GM19452 (cell line): ENCODE measurements at regions not wholly inside any gene's neighbourhood (a gene's known extent, or its start where the extent isn't known, plus 50 kb on each side); places are given as distances from the start of the nearest gene placed in this dataset.
"Not testable (repeated sequence)": the region's sequence is repeated elsewhere in the genome, so short reads cannot be mapped to it uniquely, and the experiment has no call there.

Experiments
- ATAC-seq: cut with Tn5 transposase; IDR thresholded peaks from one replicate; pipeline ENCODE4 v1.9.1; 2021; ENCODE audit not compliant: unreplicated experiment

DNA sequence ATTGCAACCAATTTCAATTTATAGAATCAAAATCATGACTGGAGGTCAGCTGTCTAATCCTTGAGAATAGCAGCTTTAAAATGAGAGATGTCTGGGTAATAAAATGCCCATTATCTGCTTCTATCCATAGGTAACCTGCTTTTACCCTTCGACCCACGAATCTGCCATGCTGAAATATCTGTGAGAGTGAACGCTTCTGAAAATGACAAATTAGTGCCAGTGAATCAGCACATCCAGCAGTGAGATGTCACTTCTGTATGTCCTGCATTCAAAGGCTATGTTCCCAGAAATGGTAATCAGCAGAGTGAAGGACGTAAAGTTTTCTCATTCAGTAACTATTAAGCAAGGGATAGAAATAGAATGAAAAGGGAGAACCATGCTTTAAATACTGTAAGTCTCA, 532.4 kb upstream of the ITGA1 start:
- ATAC-seq, result no peak

DNA sequence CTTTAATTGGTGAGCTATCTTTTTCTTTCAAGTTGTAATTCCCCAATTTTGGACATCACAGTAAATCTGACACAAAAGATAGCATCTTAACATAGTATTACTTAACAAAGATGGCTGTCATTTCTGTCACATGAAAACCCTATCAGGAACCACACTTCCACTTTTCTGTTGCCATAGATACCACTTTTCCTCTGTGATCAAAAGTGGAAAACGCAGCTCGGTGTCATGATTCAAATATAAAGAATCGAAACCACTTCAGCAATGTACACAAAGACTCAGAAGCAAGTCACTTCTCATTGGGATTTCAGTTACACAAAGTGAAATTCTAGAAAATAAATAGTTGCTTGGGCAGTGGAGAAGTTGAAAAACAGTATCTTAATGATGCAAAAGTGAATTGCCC, 524.9 kb upstream of the ITGA1 start:
- no peak for ATAC-seq

DNA sequence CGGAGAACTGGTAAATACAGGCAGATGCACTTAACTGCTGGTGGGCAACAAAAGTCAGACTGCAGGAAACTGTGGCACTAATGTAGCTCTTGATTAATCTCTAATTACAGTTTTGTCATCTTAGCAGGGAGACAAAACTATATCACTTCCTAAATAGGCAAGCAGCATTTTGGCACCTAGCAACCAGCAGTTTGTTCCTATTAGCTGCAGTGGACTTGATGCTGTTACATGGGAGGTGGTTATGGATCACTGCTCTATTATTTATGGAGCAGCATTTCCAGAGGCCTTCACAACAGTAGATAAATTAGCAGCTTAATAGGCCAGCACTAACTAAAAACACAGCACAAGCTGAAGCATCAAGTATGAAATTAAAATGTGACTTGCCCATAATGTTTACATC, 518.3 kb upstream of the ITGA1 start:
- ATAC-seq, result no peak

DNA sequence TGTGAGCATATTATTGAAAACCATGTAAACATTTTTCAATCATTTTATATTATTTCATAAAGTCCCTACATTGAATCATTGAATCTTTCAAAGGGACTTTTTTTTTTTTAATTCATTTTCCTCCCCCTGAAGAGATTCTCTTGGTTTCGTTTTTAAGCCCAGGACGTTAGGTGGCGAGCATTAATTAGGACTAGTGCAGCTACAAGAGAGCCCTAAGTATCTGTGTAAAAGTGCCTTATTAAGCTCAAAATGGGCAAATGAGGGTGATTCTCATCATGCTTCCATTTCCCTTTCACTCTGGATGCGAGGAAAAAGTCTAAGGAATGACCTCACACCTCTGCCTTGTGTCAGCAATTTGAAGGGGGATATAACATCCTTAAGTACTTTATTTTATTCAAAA, 517.9 kb upstream of the ITGA1 start:
- ATAC-seq, result no peak

DNA sequence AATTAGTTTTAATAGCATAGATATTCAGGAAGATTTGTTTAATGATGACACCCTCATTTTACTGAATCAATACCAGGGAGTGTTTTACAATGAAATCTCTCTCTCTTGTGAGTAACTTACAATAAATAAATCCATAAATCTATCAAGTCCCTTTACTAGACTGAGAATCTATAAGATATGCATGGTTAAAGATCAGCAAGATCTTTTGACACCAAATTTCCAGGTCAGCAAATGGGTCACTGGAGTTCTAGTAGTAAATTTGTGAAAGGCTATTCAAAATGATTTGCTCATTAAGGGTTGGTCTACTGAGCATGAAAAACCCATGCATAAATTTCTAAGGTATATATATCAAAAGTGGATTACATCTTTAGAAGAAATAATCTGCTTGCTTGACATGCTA, 512.1 kb upstream of the ITGA1 start:
- no peak for ATAC-seq

DNA sequence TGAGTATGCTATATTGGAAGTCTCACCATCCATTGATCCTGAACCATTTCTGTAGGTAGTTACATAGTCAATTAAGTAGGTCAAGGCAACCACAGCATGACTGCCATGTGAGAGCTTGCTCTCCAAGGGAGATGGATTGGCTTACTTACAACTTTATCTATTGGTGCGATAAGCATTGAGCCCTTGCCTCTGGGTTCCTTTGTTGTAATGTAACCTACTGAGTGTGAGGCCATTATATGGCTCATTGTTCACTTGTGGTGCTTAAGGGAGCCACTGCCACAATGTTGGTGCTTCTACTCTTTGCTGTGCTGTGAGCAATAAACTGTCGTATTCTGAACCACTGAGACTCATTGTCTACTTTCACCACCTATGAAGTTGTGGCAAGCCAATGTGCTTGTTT, 510.6 kb upstream of the ITGA1 start:
- ATAC-seq, result no peak

DNA sequence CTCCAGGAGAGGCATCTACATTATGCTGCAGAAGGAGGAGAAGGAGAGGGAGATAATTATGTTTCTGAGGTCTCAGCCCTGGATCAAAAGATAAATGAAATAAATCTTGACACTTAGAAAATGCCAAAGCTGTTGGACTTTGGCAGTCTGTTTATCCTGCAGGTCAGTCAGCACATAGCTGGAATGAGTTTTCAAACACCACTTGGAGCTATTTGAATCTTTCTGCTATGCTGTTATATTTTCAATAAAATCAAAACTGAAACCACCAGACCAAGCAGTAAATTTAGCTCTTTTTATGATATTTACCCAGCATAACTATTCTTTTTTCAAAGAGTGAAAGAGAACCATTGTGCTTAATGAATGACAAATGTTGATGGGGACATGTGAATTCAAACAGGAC, 505.1 kb upstream of the ITGA1 start:
- no peak for ATAC-seq

DNA sequence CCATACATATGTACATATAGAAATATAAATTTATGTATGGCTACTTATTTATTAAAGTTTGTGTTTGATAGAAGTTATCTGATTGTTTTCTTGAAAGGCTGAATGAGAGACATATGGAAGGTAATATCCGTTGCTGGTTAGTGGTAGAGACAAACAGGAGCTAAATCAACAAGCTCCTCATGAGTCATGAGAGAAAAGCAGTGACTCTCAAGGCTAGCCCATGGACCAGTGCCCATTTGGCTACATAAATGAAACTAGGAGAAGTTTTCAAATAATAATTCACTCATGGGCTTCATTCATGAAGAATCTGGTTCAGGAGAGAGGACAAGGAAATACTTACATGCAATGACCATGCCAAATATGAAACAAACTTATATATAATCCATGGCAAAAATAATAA, 504.5 kb upstream of the ITGA1 start:
- no peak for ATAC-seq

DNA sequence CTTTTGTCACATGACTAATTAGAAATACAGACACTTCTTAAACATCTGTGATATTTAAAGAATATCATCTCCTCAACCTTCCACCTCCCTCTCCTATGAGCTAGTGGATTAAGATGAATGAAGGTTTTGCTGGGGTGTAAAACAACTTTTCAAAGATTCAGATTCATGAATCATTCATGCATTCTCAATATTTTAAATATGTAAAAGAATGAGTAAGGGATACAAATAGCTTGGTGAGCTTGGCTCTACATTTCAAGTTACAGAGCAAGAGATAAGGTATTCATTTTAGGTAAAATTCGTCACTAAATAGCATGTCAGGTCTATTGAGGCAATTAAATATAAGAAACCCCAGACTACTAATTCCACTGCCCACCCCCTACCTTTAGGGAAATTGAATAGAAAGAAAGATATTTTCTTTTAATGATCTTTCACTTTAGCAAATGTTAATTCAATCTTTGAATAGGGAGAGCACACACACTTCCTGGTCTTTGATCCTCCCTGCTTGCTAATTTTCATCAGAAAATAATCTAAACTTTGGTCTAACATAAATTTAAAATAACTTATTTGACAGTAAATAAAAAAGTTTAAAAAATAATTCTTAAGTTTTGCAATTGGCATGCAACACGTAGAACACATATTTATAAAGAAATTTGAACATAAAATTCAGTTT, 486.9 kb upstream of the ITGA1 start:
- ATAC-seq, result no peak

DNA sequence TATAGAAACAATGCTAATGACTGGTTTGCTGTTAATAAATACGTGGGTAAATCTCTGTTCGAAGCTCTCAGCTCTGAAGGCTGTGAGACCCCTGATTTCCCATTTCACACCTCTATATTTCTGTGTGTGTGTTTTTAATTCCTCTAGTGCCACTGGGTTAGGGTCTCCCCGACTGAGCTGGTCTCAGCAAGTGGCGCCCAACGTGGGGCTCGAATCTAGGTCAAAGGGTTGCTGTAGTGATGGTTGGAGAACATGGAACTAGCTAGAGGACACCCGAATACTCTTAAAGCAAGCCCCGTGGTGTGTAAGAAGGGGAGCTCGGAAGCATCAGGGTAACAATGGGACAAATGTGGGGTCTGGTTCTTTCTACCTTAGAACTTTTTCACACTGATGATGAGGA, 482.9 kb upstream of the ITGA1 start:
- ATAC-seq, result not testable (repeated sequence)

DNA sequence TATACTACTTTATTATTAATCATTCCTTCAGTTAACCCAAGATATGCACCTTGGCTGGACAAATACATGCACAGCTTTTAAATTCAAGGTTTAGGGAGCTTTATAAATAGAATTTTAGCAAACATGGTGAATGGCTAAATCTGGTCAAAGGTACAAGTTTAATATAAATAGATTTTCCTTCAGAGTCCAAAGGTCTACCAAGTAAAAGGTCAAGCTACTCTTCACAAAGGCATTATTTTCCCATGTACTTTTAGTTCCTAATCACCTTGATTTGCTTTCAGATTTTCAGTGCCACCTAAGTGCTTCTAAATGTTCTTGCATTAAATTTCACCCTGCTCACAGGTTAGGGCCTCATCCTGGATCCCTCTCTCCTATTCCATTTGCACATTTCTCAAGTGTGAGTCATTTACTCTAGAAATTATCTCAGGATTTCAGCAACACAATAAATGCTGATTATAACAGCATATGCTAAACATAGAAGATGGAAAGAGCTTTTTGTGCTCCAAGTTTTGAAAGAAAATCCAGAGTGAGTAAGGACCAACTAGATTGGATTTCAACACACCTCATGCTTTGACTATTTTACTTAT, 459.4 kb upstream of the ITGA1 start:
- no peak for ATAC-seq

DNA sequence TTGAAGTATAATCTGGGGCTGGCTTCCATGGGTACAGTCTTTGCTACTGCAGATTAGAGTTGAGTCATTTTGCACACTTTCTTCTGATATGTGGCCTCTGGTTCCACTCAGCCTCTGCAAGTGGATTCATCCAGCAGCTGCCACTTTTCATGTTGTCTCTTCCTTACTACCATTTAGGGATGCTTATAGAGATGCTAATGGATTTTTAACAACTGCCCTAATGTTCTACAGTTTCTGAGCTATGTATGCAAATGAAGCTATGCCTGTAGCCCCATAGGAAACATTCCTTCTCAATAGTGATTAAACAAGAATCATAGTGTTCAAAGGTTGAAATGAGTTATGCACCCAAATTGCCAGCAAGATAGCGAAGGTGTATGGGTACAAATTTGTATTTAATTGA, 456.0 kb upstream of the ITGA1 start:
- ATAC-seq, result no peak

DNA sequence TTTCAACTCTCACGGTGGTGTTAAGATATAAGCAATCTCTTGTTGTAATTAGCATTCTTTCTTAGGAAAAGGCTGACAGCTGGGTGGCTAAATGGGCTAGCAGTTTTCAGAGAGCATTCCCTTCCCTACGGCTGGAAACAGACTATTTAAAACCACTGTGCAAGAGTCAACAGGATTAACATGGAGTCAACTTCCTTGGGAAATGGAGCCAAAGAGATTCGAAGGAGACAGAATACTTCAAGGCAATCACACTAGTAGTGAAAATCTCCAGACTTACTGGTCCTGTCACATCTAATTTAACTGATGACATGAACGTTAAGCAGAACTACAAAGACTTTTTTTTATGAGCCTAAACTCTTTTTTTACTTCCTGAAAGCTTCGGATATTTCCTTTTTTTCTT, 453.3 kb upstream of the ITGA1 start:
- no peak for ATAC-seq

DNA sequence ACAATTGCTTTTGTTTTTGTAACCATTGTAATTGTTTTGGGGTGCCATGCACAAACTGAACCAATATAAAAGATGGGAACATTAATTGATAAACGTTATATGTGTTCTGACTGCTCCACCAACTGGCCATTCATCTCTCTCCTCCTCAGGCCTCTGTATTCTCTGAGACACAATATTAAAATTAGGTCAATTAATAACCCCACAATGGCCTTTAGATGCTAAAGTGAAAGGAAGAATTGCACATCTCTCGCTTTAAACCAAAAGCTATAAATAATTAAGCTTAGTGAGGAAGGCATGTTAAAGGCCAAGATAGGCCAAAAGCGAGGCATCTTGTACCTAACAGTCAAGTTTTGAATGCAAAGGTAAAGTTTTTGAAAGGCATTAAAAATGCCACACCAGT, 448.4 kb upstream of the ITGA1 start:
- ATAC-seq, result peak; percentile 63

DNA sequence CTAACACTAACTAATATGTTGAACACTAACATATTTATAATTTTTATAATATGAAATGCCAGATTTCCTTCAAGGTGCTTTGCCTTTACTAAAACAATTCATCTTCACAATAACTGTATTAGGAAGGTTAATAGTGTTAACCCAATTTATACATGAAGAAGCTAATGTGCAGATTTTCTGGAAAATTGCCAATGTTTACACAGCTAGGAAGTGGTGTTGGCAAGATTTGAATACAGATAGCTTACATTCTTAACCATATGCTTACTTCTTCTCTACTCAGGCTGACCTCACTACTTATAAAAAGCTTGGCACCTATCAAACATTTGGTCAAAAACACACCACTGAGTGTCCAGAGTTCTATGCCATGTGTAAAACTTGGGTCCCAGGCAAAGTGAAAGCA, 445.4 kb upstream of the ITGA1 start:
- ATAC-seq, result no peak

DNA sequence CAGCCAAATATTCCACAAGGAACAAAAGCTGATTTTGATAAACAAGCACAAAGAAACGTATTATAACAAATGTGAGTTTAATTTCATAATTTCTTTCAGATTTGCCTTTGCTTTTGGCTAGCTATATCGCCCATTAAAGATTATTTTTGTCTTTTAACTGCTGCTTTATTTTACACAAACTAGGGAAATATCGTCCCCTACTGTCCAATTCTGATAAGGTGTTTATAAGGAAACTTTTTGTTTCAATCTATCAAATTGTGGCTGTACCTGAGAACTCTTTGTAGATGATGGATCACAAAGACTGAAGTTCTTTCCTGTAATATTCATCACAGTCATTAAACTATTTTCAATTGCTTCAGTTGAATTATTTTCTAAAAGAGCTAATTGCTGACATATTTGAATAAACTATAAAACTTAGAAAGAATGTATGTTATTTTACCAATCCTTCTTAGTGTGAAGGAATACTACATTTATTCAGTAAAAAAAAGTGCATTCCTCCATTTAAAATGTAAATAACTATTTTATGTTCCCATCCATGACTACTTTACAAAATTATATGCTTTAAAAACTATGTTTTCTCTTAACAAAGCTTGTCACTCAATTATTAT, 431.3 kb upstream of the ITGA1 start:
- ATAC-seq, result no peak

DNA sequence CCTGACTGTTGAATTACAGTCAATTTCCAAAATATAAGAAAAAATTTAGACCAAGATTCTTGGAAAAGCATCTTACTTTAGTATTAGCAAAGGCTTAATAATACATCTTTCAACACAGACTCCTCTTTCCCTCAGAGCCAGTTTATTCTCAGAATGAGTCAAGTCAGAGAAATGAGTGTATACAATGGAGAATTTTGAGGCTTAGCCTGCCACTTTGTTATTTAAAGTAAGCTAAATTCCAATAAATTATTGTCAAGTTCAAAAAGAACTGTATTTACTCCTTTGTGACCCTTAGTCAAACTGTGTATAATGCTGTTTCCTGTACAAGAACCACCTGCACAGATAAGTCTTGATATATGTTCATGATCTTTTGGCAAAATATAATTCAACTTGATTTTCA, 428.5 kb upstream of the ITGA1 start:
- ATAC-seq, result no peak

DNA sequence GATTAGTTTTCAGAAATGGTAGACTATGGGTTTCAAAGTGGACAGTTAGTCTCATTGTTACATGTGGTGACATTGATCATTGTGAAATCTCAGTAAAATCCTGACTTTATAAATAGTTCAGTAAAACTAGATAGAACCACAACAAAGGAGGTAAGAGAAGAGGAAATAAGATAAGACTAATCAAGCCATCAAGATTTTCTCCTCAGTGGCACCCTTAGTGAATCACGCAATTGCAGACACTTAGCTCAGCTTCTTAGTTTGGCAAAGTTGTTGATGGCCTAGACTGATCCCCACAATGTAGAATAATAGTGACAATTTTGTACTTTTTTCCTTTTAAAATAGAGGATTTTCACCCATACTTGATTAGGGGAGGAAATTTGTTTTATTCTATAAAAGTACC, 426.7 kb upstream of the ITGA1 start:
- no peak for ATAC-seq

DNA sequence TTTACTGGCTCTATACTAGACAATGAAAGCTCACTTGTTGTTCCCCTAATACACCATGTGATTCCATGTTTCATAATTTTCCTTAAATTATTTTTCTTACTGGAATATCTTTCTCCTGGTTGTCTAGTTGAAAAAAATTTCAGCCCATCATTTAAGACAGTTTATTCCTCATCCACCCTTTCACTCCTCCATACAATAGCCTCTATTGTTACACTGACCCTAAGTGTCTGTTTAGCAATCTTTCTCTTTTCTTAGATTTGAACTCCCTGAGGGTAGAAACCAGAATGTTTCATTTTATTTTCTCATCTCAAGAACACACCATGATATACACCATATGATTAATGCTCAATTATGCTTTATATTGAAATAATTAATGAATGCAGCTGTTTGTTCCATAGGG, 413.4 kb upstream of the ITGA1 start:
- ATAC-seq, result no peak

DNA sequence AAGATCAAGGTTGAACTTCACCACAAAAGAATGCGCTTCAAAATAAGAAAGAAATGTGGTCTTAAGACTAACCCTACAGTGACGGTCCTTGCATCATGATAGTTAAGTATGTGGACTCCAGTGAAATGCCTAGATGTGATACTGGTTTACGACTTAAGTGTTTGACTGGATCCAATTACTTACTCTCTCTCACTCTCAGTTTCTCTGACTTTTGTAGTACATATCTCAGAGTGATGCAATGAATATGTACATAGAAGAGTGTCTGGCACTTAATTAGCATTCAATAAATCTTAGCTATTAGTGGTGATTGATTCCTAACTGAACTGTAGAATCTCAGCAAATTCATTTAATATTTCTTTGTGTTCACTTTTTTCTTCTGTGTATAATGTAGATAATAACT, 411.7 kb upstream of the ITGA1 start:
- no peak for ATAC-seq

DNA sequence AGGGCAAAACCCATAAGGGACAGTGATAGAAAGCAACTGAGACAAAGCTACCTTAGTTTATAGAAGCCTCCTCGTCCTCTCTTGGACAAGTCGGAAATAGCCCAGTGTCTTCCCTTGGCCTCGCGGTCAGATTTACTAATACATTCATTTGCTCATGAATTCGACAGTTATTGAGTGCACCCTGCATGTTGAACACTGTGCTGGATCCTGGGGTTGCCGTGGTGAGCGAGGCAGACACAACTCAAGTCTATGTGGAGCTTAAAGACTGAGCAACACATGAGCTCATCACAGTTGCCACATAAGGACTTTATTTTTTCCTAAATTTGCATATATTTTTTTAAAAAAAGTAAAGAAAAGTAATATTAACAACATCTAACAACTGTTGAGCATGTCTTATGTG, 411.1 kb upstream of the ITGA1 start:
- ATAC-seq, result no peak

DNA sequence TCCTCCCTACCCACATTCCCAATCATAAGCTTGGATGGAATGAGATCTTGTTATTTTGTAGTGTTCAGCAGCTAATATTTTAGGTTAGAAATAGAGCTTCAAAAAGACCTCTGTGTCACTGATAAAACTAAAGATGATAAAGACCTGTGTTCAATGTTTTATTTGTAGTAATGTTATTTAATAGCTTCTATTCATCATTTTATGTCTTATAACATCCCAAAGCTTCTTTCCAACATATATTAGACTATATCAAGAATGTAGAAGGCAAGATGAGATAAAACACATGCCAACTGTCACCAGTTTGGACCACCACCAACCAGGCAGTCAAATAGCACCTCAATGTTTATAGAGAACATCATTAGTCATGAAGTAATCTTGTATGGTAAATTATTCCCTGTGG, 409.5 kb upstream of the ITGA1 start:
- ATAC-seq, result no peak

DNA sequence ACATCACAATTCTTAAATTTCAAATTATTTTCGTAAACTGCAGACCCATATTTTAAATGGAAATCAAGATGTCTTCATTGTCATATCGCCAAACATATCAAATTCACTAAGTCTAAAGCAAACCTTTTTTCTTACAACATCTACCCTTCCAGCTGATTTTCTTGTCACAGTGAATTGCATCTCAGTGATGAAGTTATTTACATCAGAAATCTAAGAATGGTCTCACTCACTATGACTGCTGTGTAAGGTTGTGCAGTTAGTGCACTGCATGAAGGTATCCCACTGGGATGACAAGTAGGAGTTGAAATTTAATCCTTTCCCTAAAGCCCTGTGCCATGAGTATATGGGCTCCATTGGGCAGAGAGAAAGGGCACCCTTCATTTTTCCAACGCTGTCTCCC, 399.4 kb upstream of the ITGA1 start:
- no peak for ATAC-seq
